ENCODE measurements at regions not wholly inside any gene's neighbourhood (a gene's known extent, or its start where the extent isn't known, plus 50 kb on each side); places are given as distances from the start of the nearest gene placed in this dataset.

- H3K27ac ChIP-seq (replicated peaks): no peak overlapping the region
- no peak for DNase-seq (ENCODE audit: low read depth in 1 of 2, low spot score in 1 of 2)
- H3K4me3 ChIP-seq (replicated peaks; ENCODE audit: insufficient read depth, low read length): no peak overlapping the region
- TF ChIP-seq, protein P1, sequence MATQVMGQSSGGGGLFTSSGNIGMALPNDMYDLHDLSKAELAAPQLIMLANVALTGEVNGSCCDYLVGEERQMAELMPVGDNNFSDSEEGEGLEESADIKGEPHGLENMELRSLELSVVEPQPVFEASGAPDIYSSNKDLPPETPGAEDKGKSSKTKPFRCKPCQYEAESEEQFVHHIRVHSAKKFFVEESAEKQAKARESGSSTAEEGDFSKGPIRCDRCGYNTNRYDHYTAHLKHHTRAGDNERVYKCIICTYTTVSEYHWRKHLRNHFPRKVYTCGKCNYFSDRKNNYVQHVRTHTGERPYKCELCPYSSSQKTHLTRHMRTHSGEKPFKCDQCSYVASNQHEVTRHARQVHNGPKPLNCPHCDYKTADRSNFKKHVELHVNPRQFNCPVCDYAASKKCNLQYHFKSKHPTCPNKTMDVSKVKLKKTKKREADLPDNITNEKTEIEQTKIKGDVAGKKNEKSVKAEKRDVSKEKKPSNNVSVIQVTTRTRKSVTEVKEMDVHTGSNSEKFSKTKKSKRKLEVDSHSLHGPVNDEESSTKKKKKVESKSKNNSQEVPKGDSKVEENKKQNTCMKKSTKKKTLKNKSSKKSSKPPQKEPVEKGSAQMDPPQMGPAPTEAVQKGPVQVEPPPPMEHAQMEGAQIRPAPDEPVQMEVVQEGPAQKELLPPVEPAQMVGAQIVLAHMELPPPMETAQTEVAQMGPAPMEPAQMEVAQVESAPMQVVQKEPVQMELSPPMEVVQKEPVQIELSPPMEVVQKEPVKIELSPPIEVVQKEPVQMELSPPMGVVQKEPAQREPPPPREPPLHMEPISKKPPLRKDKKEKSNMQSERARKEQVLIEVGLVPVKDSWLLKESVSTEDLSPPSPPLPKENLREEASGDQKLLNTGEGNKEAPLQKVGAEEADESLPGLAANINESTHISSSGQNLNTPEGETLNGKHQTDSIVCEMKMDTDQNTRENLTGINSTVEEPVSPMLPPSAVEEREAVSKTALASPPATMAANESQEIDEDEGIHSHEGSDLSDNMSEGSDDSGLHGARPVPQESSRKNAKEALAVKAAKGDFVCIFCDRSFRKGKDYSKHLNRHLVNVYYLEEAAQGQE (IDR thresholded peaks at IDR 0.05; ENCODE audit: insufficient replicate concordance, low read depth): no peak
- TF ChIP-seq CTCF (IDR thresholded peaks at IDR 0.05; ENCODE audit: insufficient read depth, low read length) (no peak), SPI1 (IDR thresholded peaks at IDR 0.05; ENCODE audit: borderline replicate concordance, low read depth) (no peak), POLR2AphosphoS5 (IDR thresholded peaks at IDR 0.05; ENCODE audit: low read depth) (no peak), GABPA (IDR thresholded peaks at IDR 0.05; ENCODE audit: low read depth) (no peak)
- no peaks in the 10 kb centered on the region for H3K27me3 ChIP-seq (ENCODE audit: insufficient read depth, poor library complexity, severe bottlenecking)
These were observed 373.7 kb downstream of the RBM43 start for GRCh38 chr2:150887926-150888325.

DNA sequence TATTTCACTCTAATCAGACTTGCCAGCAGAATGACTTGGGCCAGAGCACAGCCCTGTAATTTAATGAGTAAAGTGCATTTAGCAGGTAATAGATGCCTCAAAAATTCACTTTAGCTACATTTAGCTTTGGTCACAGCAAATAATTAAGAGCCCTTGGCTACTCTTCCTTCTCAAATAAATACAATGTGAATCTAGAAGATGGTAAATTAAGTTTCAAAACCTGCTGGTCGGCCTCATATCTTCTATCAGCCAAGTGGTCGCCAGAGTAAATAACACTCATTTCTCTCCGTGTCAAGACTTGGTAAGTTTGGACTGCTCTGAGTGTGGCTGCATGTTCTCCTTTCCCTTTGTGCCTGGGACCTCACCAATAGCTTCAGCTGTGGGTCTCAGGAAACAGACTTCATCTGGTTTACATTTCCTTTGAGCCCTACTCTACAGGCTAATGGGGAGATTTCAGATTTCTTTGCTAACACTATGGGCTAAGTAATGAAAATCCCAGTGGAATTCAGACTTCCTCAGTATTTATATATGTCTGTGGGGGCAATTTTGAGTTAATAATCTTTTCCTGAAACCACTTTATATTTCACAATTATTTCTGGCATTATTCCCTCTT, 375.8 kb downstream of the RBM43 start:
- Histone ChIP-seq H3K27me3 (ENCODE audit: insufficient read depth, poor library complexity, severe bottlenecking) (no peaks in the 10 kb centered on the region), H3K27ac (replicated peaks) (no peak overlapping the region), H3K4me3 (replicated peaks; ENCODE audit: insufficient read depth, low read length) (no peak overlapping the region)
- no peak for TF ChIP-seq GABPA (IDR thresholded peaks at IDR 0.05; ENCODE audit: low read depth)
- TF ChIP-seq CTCF (IDR thresholded peaks at IDR 0.05; ENCODE audit: insufficient read depth, low read length): no peak
- TF ChIP-seq POLR2AphosphoS5 (IDR thresholded peaks at IDR 0.05; ENCODE audit: low read depth): no peak
- no peak for TF ChIP-seq SPI1 (IDR thresholded peaks at IDR 0.05; ENCODE audit: borderline replicate concordance, low read depth)
- TF ChIP-seq, protein P1 (IDR thresholded peaks at IDR 0.05; ENCODE audit: insufficient replicate concordance, low read depth): no peak
- no peak for DNase-seq (ENCODE audit: low read depth in 1 of 2, low spot score in 1 of 2)

DNA sequence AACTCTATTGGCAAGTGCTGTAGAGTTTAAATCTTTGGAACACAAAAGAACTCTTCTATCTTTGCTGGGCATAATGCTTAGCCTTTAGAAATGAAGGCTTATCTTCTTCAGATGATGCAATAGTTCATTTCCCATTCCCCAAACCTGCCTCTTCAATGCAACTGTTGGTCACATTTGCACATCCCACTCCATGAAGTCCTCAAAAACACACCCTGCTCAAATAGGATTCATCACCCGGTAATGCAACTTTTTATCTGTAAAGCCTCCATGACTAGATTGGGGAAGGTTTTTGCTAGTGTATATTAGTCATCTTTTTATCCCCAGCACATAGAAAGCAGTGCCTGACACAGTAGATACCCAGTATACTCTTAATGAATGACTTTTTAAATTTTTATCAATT, 376.4 kb downstream of the RBM43 start:
- no peak overlapping the region for H3K27ac ChIP-seq (replicated peaks)
- TF ChIP-seq, protein P1 (IDR thresholded peaks at IDR 0.05; ENCODE audit: insufficient replicate concordance, low read depth): no peak
- TF ChIP-seq GABPA (IDR thresholded peaks at IDR 0.05; ENCODE audit: low read depth) (no peak), SPI1 (IDR thresholded peaks at IDR 0.05; ENCODE audit: borderline replicate concordance, low read depth) (no peak), CTCF (IDR thresholded peaks at IDR 0.05; ENCODE audit: insufficient read depth, low read length) (no peak), POLR2AphosphoS5 (IDR thresholded peaks at IDR 0.05; ENCODE audit: low read depth) (no peak)
- H3K27me3 ChIP-seq (ENCODE audit: insufficient read depth, poor library complexity, severe bottlenecking): no peaks in the 10 kb centered on the region
- no peak overlapping the region for H3K4me3 ChIP-seq (replicated peaks; ENCODE audit: insufficient read depth, low read length)
- DNase-seq (ENCODE audit: low read depth in 1 of 2, low spot score in 1 of 2): no peak
